B cell (primary cell): ENCODE measurements at regions not wholly inside any gene's neighbourhood (a gene's known extent, or its start where the extent isn't known, plus 50 kb on each side); places are given as distances from the start of the nearest gene placed in this dataset.

Experiments
- ATAC-seq: fragments of 200-7000 bp; cut with Tn5 transposase; one replicate; pipeline ENCODE4 v1.10.0; 2021; ENCODE audit warnings: low read depth, mild to moderate bottlenecking, moderate number of reproducible peaks, moderate library complexity
- CTCF ChIA-PET: fragments of 350-600 bp; sonication (Branson Sonifier 250); formaldehyde crosslinking; loops from one replicate; lab custom pipeline; 2021; ENCODE audit warnings: antibody characterized with exemption, inconsistent platforms; lab: Charles Lee
- POLR2A ChIA-PET: fragments of 350-600 bp; sonication (Branson Sonifier 250); formaldehyde crosslinking; loops from one replicate; lab custom pipeline; 2021; ENCODE audit warnings: antibody characterized with exemption; lab: Charles Lee
- DNase-seq: peaks from one replicate; pipeline ENCODE4 v3.0.0; 2013
- H2AFZ ChIP-seq: 2 replicates; pipeline ENCODE4 v1.6.1; 2012; ENCODE audit warnings: mild to moderate bottlenecking, low read depth, low read length; ENCODE audit not compliant: insufficient read depth, poor library complexity, severe bottlenecking
- H3K27ac ChIP-seq, 2 donors: 1 replicate in 1 of 2; 2 replicates in 1 of 2; pipeline ENCODE4 v1.5.1; 2012 to 2013; ENCODE audit warnings: low read length in 2 of 2, mild to moderate bottlenecking in 2 of 2, moderate library complexity in 1 of 2
- H3K27me3 ChIP-seq, 4 experiments: fragments of 200-600 bp in 1 of 4; sonication (generic) in 1 of 4; replicated peaks in 1 of 4; 1 replicate in 2 of 4; 2 replicates in 2 of 4; pipeline versions ENCODE4 v1.6.1 to v1.7.0; 2013 to 2016; ENCODE audit warnings: low read length in 3 of 4, mild to moderate bottlenecking in 2 of 4, mixed read lengths in 1 of 4, moderate library complexity in 1 of 4; ENCODE audit not compliant: insufficient read depth in 4 of 4, control insufficient read depth in 3 of 4; ENCODE audit errors: control extremely low read depth in 1 of 4
- H3K36me3 ChIP-seq, 2 experiments: replicated peaks in 1 of 2; 1 replicate in 1 of 2; 2 replicates in 1 of 2; pipeline versions ENCODE4 v1.6.1 to v1.7.1; 2013; ENCODE audit warnings: low read length in 1 of 2; ENCODE audit not compliant: insufficient read depth in 2 of 2, control insufficient read depth in 1 of 2; ENCODE audit errors: control extremely low read depth in 1 of 2, extremely low read depth in 1 of 2
- H3K4me1 ChIP-seq, 2 donors: fragments of 200-600 bp in 1 of 2; sonication (generic) in 1 of 2; 1 replicate in 1 of 2; 2 replicates in 1 of 2; pipeline versions ENCODE4 v1.5.1 to v1.6.1; 2013 to 2017; ENCODE audit warnings: low read length in 2 of 2; ENCODE audit not compliant: control insufficient read depth in 2 of 2, insufficient read depth in 2 of 2
- H3K4me2 ChIP-seq: replicated peaks from 2 replicates; pipeline ENCODE3; 2012; ENCODE audit warnings: mild to moderate bottlenecking, low read depth, low read length; ENCODE audit not compliant: poor library complexity, severe bottlenecking
- H3K4me3 ChIP-seq, 5 experiments: fragments of 200-600 bp in 1 of 5; sonication (generic) in 1 of 5; 1 replicate in 3 of 5; 2 replicates in 2 of 5; pipeline versions ENCODE4 v1.5.1 to v1.7.0; 2011 to 2016; ENCODE audit warnings: low read length in 4 of 5, mild to moderate bottlenecking in 4 of 5, low read depth in 2 of 5, control low read depth in 1 of 5, moderate library complexity in 1 of 5; ENCODE audit not compliant: insufficient read depth in 1 of 5; ENCODE audit errors: control extremely low read depth in 1 of 5, extremely low read depth in 1 of 5
- H3K79me2 ChIP-seq: fragments of 200-600 bp; sonication (generic); one replicate; pipeline ENCODE4 v1.6.0; 2016; ENCODE audit warnings: low read length; ENCODE audit not compliant: control insufficient read depth, insufficient read depth
- H3K9ac ChIP-seq: fragments of 200-600 bp; sonication (generic); 2 replicates; pipeline ENCODE4 v1.6.1; 2017; ENCODE audit warnings: mild to moderate bottlenecking, low read length, moderate library complexity
- H3K9me3 ChIP-seq, 3 donors: one replicate each; pipeline versions ENCODE4 v1.6.1 to v1.7.1; 2013; ENCODE audit warnings: low read length in 2 of 3; ENCODE audit not compliant: control insufficient read depth in 2 of 3, insufficient read depth in 1 of 3; ENCODE audit errors: control extremely low read depth in 1 of 3
- H4K20me1 ChIP-seq: 2 replicates; pipeline ENCODE4 v1.6.0; 2012; ENCODE audit warnings: mild to moderate bottlenecking, low read length; ENCODE audit not compliant: insufficient read depth, control insufficient read depth, poor library complexity, severe bottlenecking
- H3K27ac Mint-ChIP-seq: one replicate; pipeline ENCODE4 v1.8.0; 2021; ENCODE audit warnings: mixed read lengths
- H3K27me3 Mint-ChIP-seq: one replicate; pipeline ENCODE4 v1.8.0; 2021; ENCODE audit warnings: mixed read lengths
- H3K4me1 Mint-ChIP-seq: one replicate; pipeline ENCODE4 v1.8.0; 2021; ENCODE audit warnings: mixed read lengths
- H3K4me3 Mint-ChIP-seq: one replicate; pipeline ENCODE4 v1.8.0; 2021; ENCODE audit warnings: mixed read lengths
- H3K9me3 Mint-ChIP-seq: one replicate; pipeline ENCODE4 v1.8.0; 2022; ENCODE audit warnings: mixed read lengths; ENCODE audit not compliant: insufficient read depth
- CTCF ChIP-seq: fragments of 200-600 bp; IDR thresholded peaks from one replicate; pipeline ENCODE4 v1.8.0; 2022; ENCODE audit warnings: antibody characterized with exemption, mild to moderate bottlenecking
- EZH2 ChIP-seq: IDR thresholded peaks from 2 replicates; pipeline ENCODE4 v1.6.1; 2012; ENCODE audit warnings: borderline replicate concordance, low read depth, mild to moderate bottlenecking, moderate library complexity, low read length; ENCODE audit not compliant: insufficient read depth, poor library complexity, severe bottlenecking
- WGBS: methylation state at CpG from one replicate; pipeline ENCODE4 v1.1.5; 2013; ENCODE audit warnings: missing lambda C conversion rate; ENCODE audit not compliant: insufficient coverage; 5-methylcytosine and 5-hydroxymethylcytosine counted together
- intact Hi-C: fragments of 100-400 bp; cut with micrococcal nuclease; formaldehyde crosslinking; loops from one replicate; pipeline ENCODE4 v1.10.0; 2022

- H3K27me3 ChIP-seq: no peaks in the 10 kb centered on the region
- TF ChIP-seq CTCF (no peak), EZH2 (no peak)
- peaks cover 3% of the 10 kb centered on the region for H3K9me3 Mint-ChIP-seq
- H2AFZ ChIP-seq: no peak overlapping the region
- no peak overlapping the region for H3K4me3 Mint-ChIP-seq
- ATAC-seq (no peak), DNase-seq (no peak)
- ChIA-PET CTCF (no interaction called here), POLR2A (no interaction called here)
- H4K20me1 ChIP-seq: no peaks in the 10 kb centered on the region
- no CpG with 5 or more reads among the region's 3 CpGs for WGBS
- no peak overlapping the region for H3K4me2 ChIP-seq
- H3K4me1 Mint-ChIP-seq: no peaks in the 10 kb centered on the region
- H3K9ac ChIP-seq: no peak overlapping the region
- H3K27me3 Mint-ChIP-seq: no peaks in the 10 kb centered on the region
- H3K27ac Mint-ChIP-seq: no peak overlapping the region
- no peak overlapping the region for H3K27ac ChIP-seq
- intact Hi-C loops: no loop called here
- H3K4me1 ChIP-seq: no peaks in the 10 kb centered on the region
- no peaks in the 10 kb centered on the region for H3K9me3 ChIP-seq
- H3K4me3 ChIP-seq: no peak overlapping the region
- no peaks in the 10 kb centered on the region for H3K36me3 ChIP-seq
- H3K79me2 ChIP-seq: no peaks in the 10 kb centered on the region
Observed at GRCh38 chr5:128597156-128597555, 59.1 kb upstream of the FBN2 start.

DNA sequence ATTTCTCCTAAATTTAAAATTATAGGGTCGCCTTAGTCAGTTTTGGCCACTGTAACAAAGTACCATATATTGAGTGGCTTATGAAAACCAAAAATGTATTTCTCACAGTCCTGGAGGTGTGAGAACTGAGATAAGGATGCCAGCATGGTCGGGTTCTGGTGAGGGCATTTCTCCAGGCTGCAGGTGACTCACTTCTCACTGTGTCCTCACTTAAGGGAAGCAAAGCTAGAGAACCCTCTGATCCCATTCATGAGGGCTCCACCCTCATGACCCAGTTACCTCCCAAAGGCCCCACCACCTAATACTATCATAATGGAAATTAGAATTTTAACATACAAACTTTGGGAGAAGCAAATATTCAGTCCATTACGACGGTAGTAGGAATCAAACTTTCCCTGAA is 75.1 kb upstream of the FBN2 start:
- Mint-ChIP-seq H3K4me1 (no peaks in the 10 kb centered on the region), H3K9me3 (peaks cover 7% of the 10 kb centered on the region), H3K4me3 (no peak overlapping the region), H3K27me3 (no peaks in the 10 kb centered on the region), H3K27ac (no peak overlapping the region)
- no peaks in the 10 kb centered on the region for H3K36me3 ChIP-seq
- H3K27me3 ChIP-seq: no peaks in the 10 kb centered on the region
- H3K4me3 ChIP-seq: no peak overlapping the region
- no peaks in the 10 kb centered on the region for H4K20me1 ChIP-seq
- no peak overlapping the region for H2AFZ ChIP-seq
- no peaks in the 10 kb centered on the region for H3K4me1 ChIP-seq
- H3K79me2 ChIP-seq: no peaks in the 10 kb centered on the region
- H3K27ac ChIP-seq: no peak overlapping the region
- TF ChIP-seq EZH2: no peak
- no peak for TF ChIP-seq CTCF
- H3K4me2 ChIP-seq: no peak overlapping the region
- DNase-seq (no peak), ATAC-seq (no peak)
- WGBS: no CpG with 5 or more reads among the region's 4 CpGs
- peaks cover 0 to 10% (median 0%) of the 10 kb centered on the region in 3 donors for H3K9me3 ChIP-seq
- ChIA-PET CTCF (no interaction called here), POLR2A (no interaction called here)
- intact Hi-C loops: no loop called here
- no peak overlapping the region for H3K9ac ChIP-seq
